Erythroblast (primary cell): ENCODE measurements at regions not wholly inside any gene's neighbourhood (a gene's known extent, or its start where the extent isn't known, plus 50 kb on each side); places are given as distances from the start of the nearest gene placed in this dataset.

ENCODE experiments used
- GATA1 ChIP-seq: IDR thresholded peaks from 2 replicates; pipeline ENCODE4 v1.6.1; 2011; ENCODE audit warnings: low read depth, mild to moderate bottlenecking, control low read depth, low read length, moderate library complexity
- POLR2A ChIP-seq: IDR thresholded peaks from 2 replicates; pipeline ENCODE4 v1.6.1; 2011; ENCODE audit warnings: mild to moderate bottlenecking, low read length

- TF ChIP-seq POLR2A (no peak), GATA1 (no peak)
Observed at GRCh38 chr17:79487149-79487548, 123.7 kb downstream of the RBFOX3 start.
